NCI-H345 treated with DMSO at 0.1 percent for 48 hours (cell line): ENCODE measurements at regions not wholly inside any gene's neighbourhood (a gene's known extent, or its start where the extent isn't known, plus 50 kb on each side); places are given as distances from the start of the nearest gene placed in this dataset.
"Not testable (repeated sequence)": the region's sequence is repeated elsewhere in the genome, so short reads cannot be mapped to it uniquely, and the experiment has no call there.

ENCODE experiments used
- DNase-seq: peaks from one replicate; lab custom pipeline; 2025; ENCODE audit not compliant: unreplicated experiment; lab: John Stamatoyannopoulos, UW

GRCh38 chr5:81830596-81830995 is 79.7 kb upstream of the SSBP2 start:
- DNase-seq, result no peak

GRCh38 chr5:81829242-81829641 is 78.3 kb upstream of the SSBP2 start:
- no peak for DNase-seq

GRCh38 chr5:81827500-81827899 is 76.6 kb upstream of the SSBP2 start:
- DNase-seq, result no peak

GRCh38 chr5:81826128-81826527 is 75.2 kb upstream of the SSBP2 start:
- no peak for DNase-seq

GRCh38 chr5:81825237-81825636 is 74.3 kb upstream of the SSBP2 start:
- peak; percentile 23 for DNase-seq

- not testable (repeated sequence) for DNase-seq
Measured at GRCh38 chr5:81823736-81824135, 72.8 kb upstream of the SSBP2 start.

- DNase-seq, result no peak
Measured at GRCh38 chr5:81820863-81821262, 70.0 kb upstream of the SSBP2 start.

GRCh38 chr5:81820318-81820636 is 69.4 kb upstream of the SSBP2 start:
- DNase-seq, result no peak

GRCh38 chr5:81819556-81820317 is 68.8 kb upstream of the SSBP2 start:
- no peak for DNase-seq

GRCh38 chr5:81817980-81818379 is 67.1 kb upstream of the SSBP2 start:
- DNase-seq, result no peak

- no peak for DNase-seq
Measured at GRCh38 chr5:81817086-81817485, 66.2 kb upstream of the SSBP2 start.

- DNase-seq, result no peak
Measured at GRCh38 chr5:81815321-81815720, 64.4 kb upstream of the SSBP2 start.

- DNase-seq, result no peak
Measured at GRCh38 chr5:81808106-81808505, 57.2 kb upstream of the SSBP2 start.

- DNase-seq, result no peak
Measured at GRCh38 chr5:81805086-81805485, 54.2 kb upstream of the SSBP2 start.

GRCh38 chr5:81803812-81804211 is 52.9 kb upstream of the SSBP2 start:
- no peak for DNase-seq

GRCh38 chr5:81802625-81803024 is 51.7 kb upstream of the SSBP2 start:
- no peak for DNase-seq

- DNase-seq, result no peak
Measured at GRCh38 chr5:81802020-81802419, 51.1 kb upstream of the SSBP2 start.

GRCh38 chr5:81800797-81801196 is 49.9 kb upstream of the SSBP2 start:
- DNase-seq, result no peak
